ENCODE measurements at regions not wholly inside any gene's neighbourhood (a gene's known extent, or its start where the extent isn't known, plus 50 kb on each side); places are given as distances from the start of the nearest gene placed in this dataset.

- H3K4me2 ChIP-seq (ENCODE audit: low read length) = no peak overlapping the region
- H3K9me3 ChIP-seq (ENCODE audit: control insufficient read depth in 1 of 2, insufficient read depth in 1 of 2, low read depth in 1 of 2, low read length in 2 of 2) = no peaks in the 10 kb centered on the region
- ChIA-PET POLR2A (no interaction called here), CTCF (interaction anchor here (1.6 kb wide), 1 partner anchor 8 kb away, joined by 4 read pairs; no protein-coding TSS in a partner anchor), RAD21 (ENCODE audit: low non-redundant PET in 1 of 2, low total read pairs in 2 of 2, uncharacterized antibody in 2 of 2, unreplicated experiment in 2 of 2) (no interaction called here)
- ATAC-seq (no peak), DNase-seq (ENCODE audit: low read depth, low spot score) (no peak)
- no peak overlapping the region for H3K27ac ChIP-seq (ENCODE audit: low read depth, low read length)
- H3K4me3 ChIP-seq (replicated peaks in 1 of 2; ENCODE audit: low read depth in 1 of 2, low read length in 2 of 2) = no peak overlapping the region
- no peaks in the 10 kb centered on the region for H3K4me1 ChIP-seq (ENCODE audit: control insufficient read depth in 1 of 2, insufficient read depth in 2 of 2, low read length in 2 of 2)
- no peak overlapping the region for H3K9ac ChIP-seq (ENCODE audit: low read length)
- H3K36me3 ChIP-seq (ENCODE audit: control insufficient read depth in 1 of 2, insufficient read depth in 2 of 2, low read length in 2 of 2) = no peaks in the 10 kb centered on the region
- no peaks in the 10 kb centered on the region for H3K9me2 ChIP-seq (ENCODE audit: insufficient read depth)
- H3K27me3 ChIP-seq (ENCODE audit: insufficient read depth, low read length) = peaks cover 4% of the 10 kb centered on the region; the same call in 1 of the 2 replicates
- intact Hi-C loops (cut with micrococcal nuclease) = no loop called here
- no TSS peak for BruUV-seq (replicated peaks)
- no peak for TF ChIP-seq TCF7L2 (IDR thresholded peaks at IDR 0.05; ENCODE audit: borderline replicate concordance, extremely low read depth, insufficient read depth, insufficient read length)
- no peak for TF ChIP-seq ATF3 (IDR thresholded peaks at IDR 0.05)
- H2AFZ ChIP-seq (ENCODE audit: low read depth, low read length, poor library complexity, severe bottlenecking) = no peak overlapping the region
- no peaks in the 10 kb centered on the region for H4K20me1 ChIP-seq (ENCODE audit: insufficient read depth)
- no peaks in the 10 kb centered on the region for H3K79me2 ChIP-seq (ENCODE audit: insufficient read depth, low read length)
Measured at GRCh38 chr7:142311876-142312275, 54.0 kb upstream of the PRSS58 start.

GRCh38 chr7:142308918-142309317, 51.1 kb upstream of the PRSS58 start:
- Histone ChIP-seq H3K9me2 (ENCODE audit: insufficient read depth) (no peaks in the 10 kb centered on the region), H3K79me2 (ENCODE audit: insufficient read depth, low read length) (no peaks in the 10 kb centered on the region), H3K9ac (ENCODE audit: low read length) (no peak overlapping the region), H3K4me3 (replicated peaks in 1 of 2; ENCODE audit: low read depth in 1 of 2, low read length in 2 of 2) (no peak overlapping the region), H3K4me1 (ENCODE audit: control insufficient read depth in 1 of 2, insufficient read depth in 2 of 2, low read length in 2 of 2) (no peaks in the 10 kb centered on the region), H3K27me3 (ENCODE audit: insufficient read depth, low read length) (no peaks in the 10 kb centered on the region; the same call in 1 of the 2 replicates), H4K20me1 (ENCODE audit: insufficient read depth) (no peaks in the 10 kb centered on the region), H3K27ac (ENCODE audit: low read depth, low read length) (no peak overlapping the region), H3K9me3 (ENCODE audit: control insufficient read depth in 1 of 2, insufficient read depth in 1 of 2, low read depth in 1 of 2, low read length in 2 of 2) (no peaks in the 10 kb centered on the region), H3K36me3 (ENCODE audit: control insufficient read depth in 1 of 2, insufficient read depth in 2 of 2, low read length in 2 of 2) (no peaks in the 10 kb centered on the region), H2AFZ (ENCODE audit: low read depth, low read length, poor library complexity, severe bottlenecking) (no peak overlapping the region), H3K4me2 (ENCODE audit: low read length) (no peak overlapping the region)
- no TSS peak for BruUV-seq (replicated peaks)
- TF ChIP-seq SRF (IDR thresholded peaks at IDR 0.05; ENCODE audit: low read depth) (no peak), JUND (IDR thresholded peaks at IDR 0.05) (no peak), CTCF (IDR thresholded peaks at IDR 0.05 in 2 of 3, conservative IDR thresholded peaks at IDR 0.05 in 1 of 3; ENCODE audit: borderline replicate concordance in 1 of 3, insufficient read depth in 1 of 3, low read depth in 2 of 3, low read length in 2 of 3) (no peak), EZH2 (IDR thresholded peaks at IDR 0.05) (no peak), CBX3 (IDR thresholded peaks at IDR 0.05; ENCODE audit: low read depth) (no peak), SIN3A (IDR thresholded peaks at IDR 0.05; ENCODE audit: low read depth) (no peak)
- DNase-seq (ENCODE audit: low read depth, low spot score) = no peak
- intact Hi-C loops (cut with micrococcal nuclease) = loop anchor here (1.0 kb wide), 1 partner anchor 35 kb away; no protein-coding TSS in a partner anchor
- ChIA-PET POLR2A (no interaction called here), CTCF (interaction anchor here (0.8 to 1.0 kb wide), 2 partner anchors 11 to 15 kb away, joined by 3 read pairs; no protein-coding TSS in a partner anchor), RAD21 (ENCODE audit: low non-redundant PET in 1 of 2, low total read pairs in 2 of 2, uncharacterized antibody in 2 of 2, unreplicated experiment in 2 of 2) (no interaction called here)
- ATAC-seq = no peak

Measured in HCT116 (cell line).